T-helper 9 cell (primary cell): ENCODE measurements at regions not wholly inside any gene's neighbourhood (a gene's known extent, or its start where the extent isn't known, plus 50 kb on each side); places are given as distances from the start of the nearest gene placed in this dataset.
A peak's percentile ranks its signal among the peaks of the same experiment; 100 is the strongest.

Experiments
- DNase-seq: peaks from one replicate; pipeline ENCODE4 v3.0.0-alpha.2; 2020

DNA sequence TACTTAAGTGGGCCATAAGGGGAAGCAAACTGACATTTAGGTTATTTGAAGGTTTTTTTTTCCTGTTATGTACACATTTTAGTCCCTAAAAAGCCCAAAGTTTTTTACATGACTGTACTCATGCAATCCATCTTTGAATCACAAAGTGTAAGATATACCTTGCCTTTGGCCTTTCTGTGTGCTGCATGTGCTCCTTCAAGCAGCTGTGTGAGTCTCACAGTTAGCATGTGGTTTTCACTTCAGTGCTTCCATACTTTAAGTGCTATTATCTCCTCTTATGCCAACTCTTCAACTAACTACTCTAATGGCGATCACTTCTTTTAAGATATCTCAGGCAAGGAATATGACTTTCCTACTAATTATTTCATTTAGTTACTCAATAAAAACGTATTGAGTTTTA lies 597.1 kb upstream of the ACVR2A start:
- DNase-seq = no peak

- DNase-seq = no peak
Measured at GRCh38 chr2:147242445-147242844, 602.4 kb upstream of the ACVR2A start.

DNA sequence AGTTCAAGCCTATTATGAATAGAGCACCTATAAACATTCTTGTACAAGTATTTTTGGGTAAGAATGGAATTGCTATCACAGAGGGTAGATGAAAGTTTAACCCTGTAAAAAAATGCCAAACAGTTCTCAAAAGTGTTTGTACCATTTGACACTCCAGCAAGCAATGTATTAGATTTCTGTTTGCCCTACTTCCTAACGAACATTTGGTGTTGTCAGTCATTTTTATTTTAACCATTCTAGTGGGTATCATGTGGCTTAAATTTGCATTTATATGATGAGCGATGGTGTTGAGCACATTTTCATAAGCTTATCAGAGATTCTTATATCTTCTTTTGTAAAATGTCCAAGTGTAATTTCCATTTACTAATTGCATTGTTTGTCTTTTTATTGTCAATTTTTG lies 608.2 kb upstream of the ACVR2A start:
- no peak for DNase-seq

DNA sequence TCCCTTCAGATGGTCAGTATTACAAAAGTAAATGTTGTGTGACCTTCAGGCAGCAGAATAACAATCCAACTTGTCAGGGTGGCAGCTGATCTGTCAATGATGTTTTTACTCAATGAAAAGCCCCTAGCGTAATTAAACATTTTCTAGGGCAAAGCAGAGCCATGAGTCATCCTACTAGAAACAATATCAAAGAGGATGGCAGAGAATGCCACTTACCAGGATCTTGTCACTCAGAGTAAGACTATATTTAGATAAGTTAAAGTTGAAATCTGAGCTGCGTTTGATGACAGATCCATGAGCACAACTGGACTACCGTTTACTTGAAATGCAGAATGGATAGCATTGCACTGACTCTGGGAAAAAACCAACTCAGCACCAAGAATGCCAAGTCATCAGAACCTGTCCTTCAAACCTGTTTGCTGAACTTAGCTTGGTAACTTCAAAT lies 612.6 kb upstream of the ACVR2A start:
- DNase-seq = no peak

DNA sequence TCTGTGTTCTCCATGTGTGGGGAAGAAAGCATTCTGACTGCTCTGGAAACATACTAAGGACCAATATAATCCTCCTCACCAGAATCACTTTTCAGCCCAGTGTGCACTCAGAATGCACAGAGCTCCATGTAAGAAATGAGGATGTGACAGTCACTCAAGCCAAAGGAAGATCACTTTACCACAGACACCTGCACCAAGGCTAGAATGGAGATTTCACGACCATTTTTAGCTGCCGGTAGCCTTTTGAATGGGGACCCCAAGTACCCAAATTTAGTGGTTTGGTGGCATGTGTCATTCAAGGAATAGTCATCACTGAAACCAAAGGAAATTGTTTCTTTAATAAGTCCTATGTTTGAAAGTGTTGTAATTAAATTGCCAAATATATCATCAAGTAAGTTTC lies 613.2 kb upstream of the ACVR2A start:
- no peak for DNase-seq

DNA sequence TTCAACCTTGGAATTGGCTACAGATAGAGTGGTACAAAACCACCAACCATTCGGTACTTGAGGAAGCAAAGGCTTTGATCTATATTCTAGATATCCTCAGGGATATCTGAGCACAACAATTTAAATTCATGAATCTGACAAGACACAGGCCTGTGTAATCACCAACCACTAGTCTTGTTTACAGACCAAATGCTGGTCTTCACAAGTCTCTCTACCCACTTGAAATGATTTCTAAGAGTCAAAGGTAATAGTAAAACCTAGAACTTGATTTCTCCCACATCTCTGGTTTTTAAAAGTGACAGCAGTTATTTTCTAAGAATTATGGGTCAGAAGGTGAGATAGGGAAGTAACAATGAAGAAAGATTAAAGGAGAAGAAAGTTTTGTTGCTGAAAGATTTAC lies 613.7 kb upstream of the ACVR2A start:
- no peak for DNase-seq

DNA sequence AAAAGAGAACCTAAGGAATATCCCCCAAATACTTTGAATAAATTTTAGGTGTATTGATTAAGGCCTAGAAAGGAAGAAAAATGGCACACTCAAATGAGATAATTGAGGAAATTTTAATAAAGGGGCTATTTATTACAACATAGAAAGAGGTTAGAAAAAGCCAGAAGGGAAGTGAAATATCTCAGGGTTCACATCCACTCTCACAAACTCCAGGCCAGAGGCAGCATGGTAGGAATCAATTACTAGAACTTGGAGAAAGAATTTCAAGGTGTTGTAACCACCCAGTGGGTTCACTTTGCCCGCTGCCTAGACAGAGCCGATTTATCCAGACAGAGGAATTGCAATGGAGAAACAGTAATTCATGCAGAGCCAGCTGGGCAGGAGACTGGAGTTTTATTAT lies 617.5 kb upstream of the ACVR2A start:
- DNase-seq = no peak

- DNase-seq = no peak
Measured at GRCh38 chr2:147224070-147224469, 620.8 kb upstream of the ACVR2A start.

DNA sequence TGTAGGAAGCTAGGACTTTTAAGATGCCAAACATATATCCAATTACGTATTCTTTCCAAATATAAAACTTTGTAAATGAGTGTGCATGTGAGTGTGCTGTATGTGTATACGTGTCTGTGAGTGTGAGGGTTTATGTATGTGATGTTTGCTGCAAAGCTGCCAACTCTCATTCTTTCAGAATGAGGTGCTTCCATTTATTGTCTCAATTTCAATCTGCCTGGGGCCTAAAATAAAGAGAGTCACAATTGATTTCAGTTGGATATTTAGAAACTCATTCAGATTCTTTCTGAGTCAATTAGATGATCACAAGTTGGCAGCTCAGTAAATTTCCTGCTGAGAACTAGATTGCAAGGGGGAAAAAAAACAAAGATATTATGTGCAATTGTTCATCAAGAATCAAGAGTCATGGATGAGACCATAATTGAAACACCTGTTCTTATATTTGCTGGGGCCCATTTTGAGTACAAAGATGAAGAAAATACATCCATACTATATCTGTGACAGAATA lies 621.2 kb upstream of the ACVR2A start:
- DNase-seq = no peak

DNA sequence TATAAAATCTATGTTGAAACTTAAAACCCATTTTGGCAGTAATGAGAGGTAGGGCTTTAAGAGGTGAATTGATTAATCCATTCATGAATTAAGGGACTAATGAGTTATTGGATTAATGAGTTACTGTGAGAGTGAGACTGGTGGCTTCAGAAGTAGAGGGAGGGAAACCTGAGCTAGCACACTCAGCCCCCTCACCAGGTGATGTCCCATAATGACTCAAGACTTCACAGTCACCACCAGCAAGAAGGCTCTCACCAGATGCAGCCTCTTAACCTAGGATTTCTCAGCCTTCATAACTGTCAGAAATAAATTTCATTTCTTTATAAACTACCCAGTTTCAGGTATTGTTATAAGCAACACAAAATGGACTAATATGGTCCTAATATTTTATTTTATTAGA lies 621.7 kb upstream of the ACVR2A start:
- no peak for DNase-seq

DNA sequence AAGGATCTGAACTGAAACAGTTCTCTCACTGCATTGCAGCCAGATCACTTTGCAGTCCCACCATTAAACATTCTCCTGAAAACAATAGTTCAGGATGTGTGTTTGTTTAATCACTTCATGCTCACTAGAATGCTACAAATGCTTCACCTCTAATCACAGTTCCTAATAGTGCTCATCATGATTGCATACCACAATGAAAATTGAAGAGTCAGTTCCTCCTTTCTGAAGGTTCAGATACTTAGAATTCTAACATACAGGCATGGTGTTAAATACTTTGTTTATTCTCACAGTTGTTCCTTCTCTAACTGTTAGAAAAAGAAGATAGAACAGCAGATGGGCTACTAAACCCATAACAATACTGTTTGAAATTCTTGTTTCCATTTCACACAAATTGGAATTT lies 622.3 kb upstream of the ACVR2A start:
- no peak for DNase-seq

DNA sequence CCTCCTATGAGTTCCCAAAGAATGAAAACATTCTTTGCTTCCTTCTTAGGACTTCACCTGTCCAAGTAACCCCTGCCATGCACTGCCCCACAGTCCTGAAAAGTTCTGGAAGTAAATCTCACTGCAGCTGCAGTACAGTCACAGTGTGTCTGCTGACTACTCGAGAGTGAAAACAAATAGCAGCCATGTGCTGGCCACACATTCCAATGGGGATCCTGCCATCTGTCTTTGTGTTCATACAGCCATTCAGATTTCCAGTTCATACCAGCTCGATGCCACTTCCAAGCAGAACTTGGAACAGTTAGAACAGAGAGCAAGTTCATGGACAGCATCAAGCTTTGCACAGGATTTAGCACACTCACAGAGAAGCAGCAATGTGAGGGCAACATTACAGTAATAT lies 629.9 kb upstream of the ACVR2A start:
- no peak for DNase-seq

DNA sequence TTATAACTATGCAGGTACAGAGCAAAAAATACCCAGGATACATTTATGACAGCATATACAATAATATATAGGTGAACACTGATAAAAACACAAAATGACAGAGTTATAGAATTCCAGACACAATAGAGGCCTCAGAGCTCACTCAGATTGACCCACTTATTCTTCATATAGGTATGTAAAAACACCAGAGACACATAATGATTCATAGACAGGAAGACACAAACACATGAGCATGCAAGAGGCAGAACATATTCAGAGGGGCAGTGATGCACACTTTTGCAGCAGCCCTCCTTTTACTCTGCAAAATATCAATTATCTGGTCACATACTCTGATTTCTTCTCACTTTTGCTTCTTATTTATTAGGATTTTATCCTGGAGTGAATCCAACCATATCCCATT lies 633.3 kb upstream of the ACVR2A start:
- DNase-seq = no peak

DNA sequence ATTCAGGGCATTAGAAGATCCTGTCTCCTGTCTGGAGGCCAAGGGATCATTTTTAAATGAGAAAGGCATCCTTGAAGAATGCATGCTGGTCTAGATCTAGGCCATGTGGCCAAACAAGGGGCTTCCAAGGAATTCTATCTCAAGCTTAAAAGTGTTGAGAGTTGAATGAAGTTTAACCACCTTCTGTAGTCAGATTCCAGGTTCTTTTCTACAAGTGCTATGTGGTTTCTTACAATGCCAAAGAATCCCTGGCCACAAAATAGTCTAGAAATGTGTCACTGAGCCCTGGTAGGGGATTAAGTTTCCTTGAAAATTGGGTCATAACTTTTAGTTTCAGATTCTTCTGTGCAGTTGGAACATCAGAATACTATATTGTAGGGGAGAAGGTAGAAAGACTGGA lies 640.7 kb upstream of the ACVR2A start:
- DNase-seq = no peak

DNA sequence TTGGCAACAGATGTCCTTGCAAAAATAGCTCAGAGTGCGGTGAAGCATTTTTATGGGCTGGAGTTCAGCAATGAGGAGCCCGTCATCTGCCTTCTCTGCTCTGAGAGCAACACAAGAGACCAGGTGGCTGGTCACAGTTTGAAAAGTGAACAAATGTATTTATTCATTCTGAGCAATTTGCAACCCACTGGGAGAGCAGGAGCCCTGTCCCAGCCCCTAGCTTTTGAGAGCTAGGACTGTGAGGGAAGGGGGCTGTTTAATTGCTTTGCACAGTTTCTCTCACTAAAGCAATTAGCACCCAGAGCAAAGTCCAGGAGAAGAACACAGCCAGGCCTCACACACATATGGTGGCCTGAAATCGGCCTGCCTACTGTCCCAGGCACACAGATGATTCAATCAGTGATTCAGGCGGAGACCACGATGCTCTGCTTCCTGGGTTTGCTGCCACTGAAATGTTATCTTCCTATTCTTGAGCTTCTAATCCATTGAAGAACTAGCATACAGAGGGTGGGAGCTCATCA lies 646.1 kb upstream of the ACVR2A start:
- no peak for DNase-seq

DNA sequence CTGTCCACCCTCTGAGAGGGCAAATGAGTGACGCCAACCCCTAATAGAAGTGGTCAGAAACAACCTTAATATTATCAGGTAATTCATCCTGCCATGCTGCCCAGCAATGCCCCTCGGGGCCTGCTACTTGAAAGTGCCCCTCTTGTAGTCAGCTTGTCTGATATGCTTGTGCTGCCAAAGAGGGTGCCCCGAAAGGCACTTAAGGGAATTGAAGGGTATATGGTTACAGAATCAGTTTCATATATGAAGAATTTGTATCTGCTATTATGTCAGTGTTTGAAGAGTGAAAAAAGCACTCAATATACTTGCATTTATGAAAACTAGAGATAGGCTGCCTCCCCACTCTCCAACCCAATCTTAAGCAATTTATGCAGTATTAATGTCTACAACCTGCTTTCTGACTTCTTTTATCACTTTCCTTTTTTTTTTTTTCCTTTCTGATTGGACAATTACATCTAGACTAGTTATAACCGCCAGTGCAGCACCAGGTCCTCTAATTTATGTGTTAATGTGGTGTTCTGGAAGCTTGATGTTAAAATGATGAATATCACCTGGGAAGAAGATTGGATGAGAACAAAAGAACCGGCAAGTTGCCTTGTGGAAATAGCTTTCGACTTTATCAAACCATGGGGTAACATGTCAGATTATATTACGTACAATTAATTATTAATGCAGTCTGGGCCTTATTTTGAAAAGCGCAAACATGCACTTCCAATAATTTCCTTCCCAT lies 646.9 kb upstream of the ACVR2A start:
- DNase-seq = no peak

DNA sequence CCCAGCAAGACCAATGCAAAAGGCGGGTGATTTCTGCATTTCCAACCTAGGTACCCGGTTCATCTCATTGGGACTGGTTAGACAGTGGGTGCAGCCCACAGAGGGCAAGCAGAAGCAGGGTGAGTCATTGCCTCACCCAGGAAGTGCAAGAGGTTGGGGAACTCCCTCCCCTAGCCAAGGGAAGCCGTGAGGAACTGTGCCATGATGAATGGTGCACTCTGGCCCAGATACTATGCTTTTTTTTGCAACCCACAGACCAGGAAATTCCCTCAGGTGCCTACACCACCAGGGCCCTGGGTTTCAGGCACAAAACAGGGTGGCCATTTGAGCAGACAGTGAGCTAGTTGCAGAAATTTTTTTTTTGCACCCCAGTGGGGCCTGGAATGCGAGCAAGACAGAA lies 662.6 kb upstream of the ACVR2A start:
- peak; percentile 45 for DNase-seq

GRCh38 chr2:147181351-147182029 lies 663.3 kb upstream of the ACVR2A start:
- no peak for DNase-seq

GRCh38 chr2:147177071-147177857 lies 667.6 kb upstream of the ACVR2A start:
- DNase-seq = no peak

GRCh38 chr2:147174824-147175254 lies 670.0 kb upstream of the ACVR2A start:
- DNase-seq = no peak

DNA sequence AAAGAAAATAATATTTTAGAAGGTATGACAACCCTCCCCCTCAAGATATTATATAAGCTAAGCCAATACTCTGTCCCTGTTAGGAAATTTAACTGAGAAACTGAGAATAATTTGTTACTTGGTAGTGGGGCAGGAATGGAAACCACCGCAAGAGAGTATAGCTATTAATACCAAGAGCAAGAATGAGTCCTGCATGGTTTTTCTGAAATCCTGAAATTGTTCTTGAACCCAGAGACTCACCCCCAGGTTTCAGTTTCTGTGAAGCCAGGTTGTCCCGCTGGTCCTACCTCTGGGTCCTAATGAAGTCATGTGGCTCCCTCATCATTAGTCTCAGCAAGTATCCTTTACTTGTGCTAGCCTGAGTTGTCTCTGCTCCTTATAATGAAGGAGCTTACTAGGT lies 671.0 kb upstream of the ACVR2A start:
- DNase-seq = no peak

GRCh38 chr2:147173189-147173581 lies 671.6 kb upstream of the ACVR2A start:
- no peak for DNase-seq

GRCh38 chr2:147172493-147173188 lies 672.2 kb upstream of the ACVR2A start:
- no peak for DNase-seq
